ENCODE measurements at regions not wholly inside any gene's neighbourhood (a gene's known extent, or its start where the extent isn't known, plus 50 kb on each side); places are given as distances from the start of the nearest gene placed in this dataset.
"Not testable (repeated sequence)": the region's sequence is repeated elsewhere in the genome, so short reads cannot be mapped to it uniquely, and the experiment has no call there.

GRCh38 chr1:187734427-187734826, 905.7 kb downstream of the PLA2G4A start:
- TF ChIP-seq CTCF (IDR thresholded peaks at IDR 0.05) (no peak), POLR2A (IDR thresholded peaks at IDR 0.05) (no peak)
- Histone ChIP-seq H3K4me1 (no peaks in the 10 kb centered on the region), H3K36me3 (replicated peaks in 1 of 2; ENCODE audit: insufficient read depth in 1 of 2, low read depth in 2 of 2) (no peaks in the 10 kb centered on the region), H3K27ac (no peak overlapping the region), H3K4me3 (no peak overlapping the region), H3K9me3 (no peaks in the 10 kb centered on the region), H3K27me3 (no peaks in the 10 kb centered on the region)
- no peak for ATAC-seq
- 90 to 93% methylated on average over 4 of the region's 4 CpGs for WGBS, 2 donors
- no peak for DNase-seq
- intact Hi-C loops (cut with DNase I): no loop called here

- H3K4me1 ChIP-seq: no peaks in the 10 kb centered on the region
- DNase-seq (no peak), ATAC-seq (no peak)
- TF ChIP-seq CTCF (IDR thresholded peaks at IDR 0.05) (no peak), POLR2A (IDR thresholded peaks at IDR 0.05) (no peak)
- no peak overlapping the region for H3K27ac ChIP-seq
- WGBS, 2 donors: 43 to 48% methylated on average over 1 of the region's 1 CpG
- no peaks in the 10 kb centered on the region for H3K36me3 ChIP-seq (replicated peaks in 1 of 2; ENCODE audit: insufficient read depth in 1 of 2, low read depth in 2 of 2)
- H3K27me3 ChIP-seq: no peaks in the 10 kb centered on the region
- H3K9me3 ChIP-seq: no peaks in the 10 kb centered on the region
- intact Hi-C loops (cut with DNase I): no loop called here
- no peak overlapping the region for H3K4me3 ChIP-seq
Observed at GRCh38 chr1:187744665-187745064, 915.9 kb downstream of the PLA2G4A start.

- TF ChIP-seq CTCF (IDR thresholded peaks at IDR 0.05): no peak
- no peak for TF ChIP-seq POLR2A (IDR thresholded peaks at IDR 0.05)
- Histone ChIP-seq H3K4me3 (no peak overlapping the region), H3K9me3 (no peaks in the 10 kb centered on the region), H3K4me1 (no peaks in the 10 kb centered on the region), H3K27ac (no peak overlapping the region), H3K36me3 (replicated peaks in 1 of 2; ENCODE audit: insufficient read depth in 1 of 2, low read depth in 2 of 2) (no peaks in the 10 kb centered on the region), H3K27me3 (no peaks in the 10 kb centered on the region)
- 45 to 50% methylated on average over 2 of the region's 2 CpGs for WGBS, 2 donors
- ATAC-seq (no peak), DNase-seq (no peak)
- intact Hi-C loops (cut with DNase I): no loop called here
Observed at GRCh38 chr1:187755536-187755935, 926.8 kb downstream of the PLA2G4A start.

GRCh38 chr1:187756684-187757083, 927.9 kb downstream of the PLA2G4A start:
- 73 to 87% methylated on average over 1 of the region's 1 CpG for WGBS, 2 donors
- intact Hi-C loops (cut with DNase I): not testable (repeated sequence)

GRCh38 chr1:187759825-187760333, 931.1 kb downstream of the PLA2G4A start:
- intact Hi-C loops (cut with DNase I): no loop called here
- H3K9me3 ChIP-seq: no peaks in the 10 kb centered on the region
- H3K4me3 ChIP-seq: no peak overlapping the region
- DNase-seq (no peak), ATAC-seq (no peak)
- no peak overlapping the region for H3K27ac ChIP-seq
- TF ChIP-seq POLR2A (IDR thresholded peaks at IDR 0.05) (no peak), CTCF (IDR thresholded peaks at IDR 0.05) (no peak)
- no peaks in the 10 kb centered on the region for H3K4me1 ChIP-seq
- H3K27me3 ChIP-seq: no peaks in the 10 kb centered on the region
- H3K36me3 ChIP-seq (replicated peaks in 1 of 2; ENCODE audit: insufficient read depth in 1 of 2, low read depth in 2 of 2): no peaks in the 10 kb centered on the region

More at GRCh38 chr1:187756684-187757083, 927.9 kb downstream of the PLA2G4A start:
- H3K9me3 ChIP-seq; H3K27ac ChIP-seq; H3K4me3 ChIP-seq; H3K4me1 ChIP-seq; DNase-seq; H3K27me3 ChIP-seq; ATAC-seq; H3K36me3 ChIP-seq (replicated peaks in 1 of 2; ENCODE audit: insufficient read depth in 1 of 2, low read depth in 2 of 2): not testable (repeated sequence)

Data from body of pancreas (tissue), 4 donors.